ENCODE measurements at regions not wholly inside any gene's neighbourhood (a gene's known extent, or its start where the extent isn't known, plus 50 kb on each side); places are given as distances from the start of the nearest gene placed in this dataset.

DNA sequence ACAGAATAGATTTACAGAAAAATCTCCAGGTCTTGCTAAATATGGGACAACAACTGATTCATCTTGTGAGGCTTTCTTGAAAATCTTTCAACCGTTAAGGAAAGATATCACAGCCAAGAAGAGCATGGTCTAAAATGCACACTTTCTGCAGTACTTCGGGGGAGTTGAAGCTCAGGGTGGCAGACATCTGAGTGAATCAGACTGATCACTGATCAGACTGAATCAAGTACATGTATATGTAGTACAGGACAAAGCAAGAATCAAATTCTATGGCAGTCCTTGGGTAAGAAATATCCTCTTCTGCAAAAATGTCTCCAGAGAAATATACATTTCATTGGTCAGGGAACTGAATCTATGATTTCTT is 212.4 kb upstream of the SPAG17 start:
- no peak overlapping the region for H3K27ac ChIP-seq (ENCODE audit: low read depth, low read length, poor library complexity, severe bottlenecking)
- no peak overlapping the region for H3K4me3 ChIP-seq (ENCODE audit: low read depth, low read length, poor library complexity, severe bottlenecking)
- no peaks in the 10 kb centered on the region for H3K9me3 ChIP-seq (ENCODE audit: low read length)
- H3K9ac ChIP-seq (ENCODE audit: low read length), result no peak overlapping the region
- no peak overlapping the region for H2AFZ ChIP-seq (ENCODE audit: low read length)
- H3K36me3 ChIP-seq (ENCODE audit: insufficient read depth, low read length), result no peaks in the 10 kb centered on the region
- TF ChIP-seq, protein P1, sequence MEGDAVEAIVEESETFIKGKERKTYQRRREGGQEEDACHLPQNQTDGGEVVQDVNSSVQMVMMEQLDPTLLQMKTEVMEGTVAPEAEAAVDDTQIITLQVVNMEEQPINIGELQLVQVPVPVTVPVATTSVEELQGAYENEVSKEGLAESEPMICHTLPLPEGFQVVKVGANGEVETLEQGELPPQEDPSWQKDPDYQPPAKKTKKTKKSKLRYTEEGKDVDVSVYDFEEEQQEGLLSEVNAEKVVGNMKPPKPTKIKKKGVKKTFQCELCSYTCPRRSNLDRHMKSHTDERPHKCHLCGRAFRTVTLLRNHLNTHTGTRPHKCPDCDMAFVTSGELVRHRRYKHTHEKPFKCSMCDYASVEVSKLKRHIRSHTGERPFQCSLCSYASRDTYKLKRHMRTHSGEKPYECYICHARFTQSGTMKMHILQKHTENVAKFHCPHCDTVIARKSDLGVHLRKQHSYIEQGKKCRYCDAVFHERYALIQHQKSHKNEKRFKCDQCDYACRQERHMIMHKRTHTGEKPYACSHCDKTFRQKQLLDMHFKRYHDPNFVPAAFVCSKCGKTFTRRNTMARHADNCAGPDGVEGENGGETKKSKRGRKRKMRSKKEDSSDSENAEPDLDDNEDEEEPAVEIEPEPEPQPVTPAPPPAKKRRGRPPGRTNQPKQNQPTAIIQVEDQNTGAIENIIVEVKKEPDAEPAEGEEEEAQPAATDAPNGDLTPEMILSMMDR (IDR thresholded peaks at IDR 0.05; ENCODE audit: low read length), result no peak
- no peak for TF ChIP-seq EZH2 (IDR thresholded peaks at IDR 0.05; ENCODE audit: borderline replicate concordance, low read length)
- H3K4me1 ChIP-seq (ENCODE audit: insufficient read depth, low read length, severe bottlenecking), result peaks cover 10% of the 10 kb centered on the region
- H4K20me1 ChIP-seq (ENCODE audit: insufficient read depth, low read length), result no peaks in the 10 kb centered on the region
- no peak overlapping the region for H3K4me2 ChIP-seq (ENCODE audit: low read length)
- no peaks in the 10 kb centered on the region for H3F3A ChIP-seq (ENCODE audit: insufficient read depth, low read length)
- H3K79me2 ChIP-seq (ENCODE audit: insufficient read depth, low read length), result no peaks in the 10 kb centered on the region
- no peaks in the 10 kb centered on the region for H3K9me2 ChIP-seq (ENCODE audit: low read depth, low read length)
- no peaks in the 10 kb centered on the region for H3K27me3 ChIP-seq (ENCODE audit: insufficient read depth, low read length)

DNA sequence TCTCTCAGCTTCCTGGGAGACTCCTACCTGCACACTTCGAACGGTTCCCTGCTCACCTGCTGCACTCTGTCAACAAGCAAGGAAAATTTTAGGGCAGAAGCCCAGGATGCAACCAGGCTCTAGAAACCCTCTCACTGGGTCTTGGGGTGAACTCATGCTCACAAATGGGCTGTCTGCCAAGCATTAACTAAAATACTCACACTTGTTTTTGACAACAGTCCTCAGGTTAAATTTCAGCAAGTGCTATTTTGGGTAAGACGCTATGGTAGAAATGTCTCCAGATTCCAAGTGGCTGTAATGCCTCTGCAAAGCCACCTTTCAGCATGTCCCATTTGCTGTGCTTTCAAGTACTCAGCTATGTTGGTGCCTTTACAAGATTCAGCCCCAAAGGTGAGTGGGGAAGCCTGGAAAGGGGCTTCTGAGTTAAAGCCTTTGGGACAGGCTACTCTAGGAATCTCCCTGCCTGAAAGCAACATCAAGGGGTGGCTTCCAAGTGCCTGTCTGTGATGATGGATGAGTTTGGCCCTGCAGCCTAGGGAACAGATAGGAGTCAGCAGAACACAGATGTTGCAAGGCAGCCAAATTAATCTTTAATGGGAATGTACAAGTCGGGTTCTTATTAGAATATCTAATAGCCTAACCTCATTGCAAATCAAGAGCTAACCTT is 211.9 kb upstream of the SPAG17 start:
- Histone ChIP-seq H2AFZ (ENCODE audit: low read length) (no peak overlapping the region), H3K9me2 (ENCODE audit: low read depth, low read length) (no peaks in the 10 kb centered on the region), H4K20me1 (ENCODE audit: insufficient read depth, low read length) (no peaks in the 10 kb centered on the region), H3K36me3 (ENCODE audit: insufficient read depth, low read length) (no peaks in the 10 kb centered on the region), H3K4me3 (ENCODE audit: low read depth, low read length, poor library complexity, severe bottlenecking) (no peak overlapping the region), H3K9ac (ENCODE audit: low read length) (no peak overlapping the region), H3K4me1 (ENCODE audit: insufficient read depth, low read length, severe bottlenecking) (peaks cover 16% of the 10 kb centered on the region), H3F3A (ENCODE audit: insufficient read depth, low read length) (no peaks in the 10 kb centered on the region), H3K79me2 (ENCODE audit: insufficient read depth, low read length) (no peaks in the 10 kb centered on the region), H3K9me3 (ENCODE audit: low read length) (no peaks in the 10 kb centered on the region), H3K27me3 (ENCODE audit: insufficient read depth, low read length) (no peaks in the 10 kb centered on the region), H3K4me2 (ENCODE audit: low read length) (no peak overlapping the region), H3K27ac (ENCODE audit: low read depth, low read length, poor library complexity, severe bottlenecking) (no peak overlapping the region)
- TF ChIP-seq, protein P1 (IDR thresholded peaks at IDR 0.05; ENCODE audit: low read length), result no peak
- no peak for TF ChIP-seq EZH2 (IDR thresholded peaks at IDR 0.05; ENCODE audit: borderline replicate concordance, low read length)

DNA sequence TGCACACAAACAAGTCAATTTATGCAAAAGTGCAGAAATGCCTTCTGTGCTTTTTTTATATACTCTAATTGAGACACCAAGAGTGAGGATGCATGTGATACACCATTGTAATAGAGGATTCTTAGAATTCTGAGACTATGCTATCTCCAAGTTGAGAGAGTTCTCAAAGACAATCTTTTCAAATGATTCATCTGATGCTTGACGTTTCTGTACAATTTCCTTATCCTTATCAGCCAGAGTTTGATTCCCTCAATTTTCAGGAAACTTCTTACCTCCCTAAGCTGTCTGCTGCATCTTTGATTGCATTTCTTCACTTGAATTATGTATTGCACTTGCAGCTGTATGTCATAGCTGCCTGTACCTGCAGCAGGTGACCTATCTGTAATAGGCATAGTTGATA is 211.3 kb upstream of the SPAG17 start:
- Histone ChIP-seq H3K4me2 (ENCODE audit: low read length) (no peak overlapping the region), H3K4me1 (ENCODE audit: insufficient read depth, low read length, severe bottlenecking) (peaks cover 22% of the 10 kb centered on the region), H3K9ac (ENCODE audit: low read length) (no peak overlapping the region), H3F3A (ENCODE audit: insufficient read depth, low read length) (no peaks in the 10 kb centered on the region), H3K36me3 (ENCODE audit: insufficient read depth, low read length) (no peaks in the 10 kb centered on the region), H3K4me3 (ENCODE audit: low read depth, low read length, poor library complexity, severe bottlenecking) (no peak overlapping the region), H3K9me2 (ENCODE audit: low read depth, low read length) (no peaks in the 10 kb centered on the region), H3K27ac (ENCODE audit: low read depth, low read length, poor library complexity, severe bottlenecking) (no peak overlapping the region), H3K9me3 (ENCODE audit: low read length) (no peaks in the 10 kb centered on the region), H3K79me2 (ENCODE audit: insufficient read depth, low read length) (no peaks in the 10 kb centered on the region), H4K20me1 (ENCODE audit: insufficient read depth, low read length) (no peaks in the 10 kb centered on the region), H3K27me3 (ENCODE audit: insufficient read depth, low read length) (no peaks in the 10 kb centered on the region), H2AFZ (ENCODE audit: low read length) (no peak overlapping the region)
- no peak for TF ChIP-seq EZH2 (IDR thresholded peaks at IDR 0.05; ENCODE audit: borderline replicate concordance, low read length)
- TF ChIP-seq, protein P1 (IDR thresholded peaks at IDR 0.05; ENCODE audit: low read length), result no peak
